CD14-positive monocyte (primary cell): ENCODE measurements at regions not wholly inside any gene's neighbourhood (a gene's known extent, or its start where the extent isn't known, plus 50 kb on each side); places are given as distances from the start of the nearest gene placed in this dataset.
A peak's percentile ranks its signal among the peaks of the same experiment; 100 is the strongest.

ENCODE experiments used
- DNase-seq, 3 donors: peaks; one replicate each; pipeline ENCODE4 v3.0.0-alpha.2; 2011 to 2022
- H2AFZ ChIP-seq: 2 replicates; pipeline ENCODE4 v1.6.0; 2012; ENCODE audit warnings: mild to moderate bottlenecking, low read depth, low read length, inconsistent platforms; ENCODE audit not compliant: insufficient read depth, poor library complexity, severe bottlenecking
- H3K27ac ChIP-seq, 2 donors: 1 replicate in 1 of 2; 2 replicates in 1 of 2; pipeline ENCODE4 v1.5.1; 2012 to 2013; ENCODE audit warnings: low read length in 2 of 2, control low read depth in 1 of 2, inconsistent platforms in 1 of 2, low read depth in 1 of 2, mild to moderate bottlenecking in 1 of 2
- H3K27me3 ChIP-seq, 2 donors: one replicate each; pipeline versions ENCODE4 v1.6.0 to v1.6.1; 2011 to 2013; ENCODE audit warnings: low read length in 2 of 2; ENCODE audit not compliant: control insufficient read depth in 2 of 2, insufficient read depth in 2 of 2
- H3K36me3 ChIP-seq, 2 donors: replicated peaks in 1 of 2; 1 replicate in 1 of 2; 2 replicates in 1 of 2; pipeline versions ENCODE4 v1.5.1 to v1.6.1; 2012 to 2013; ENCODE audit warnings: low read length in 2 of 2, control low read depth in 1 of 2, inconsistent platforms in 1 of 2, mild to moderate bottlenecking in 1 of 2; ENCODE audit not compliant: insufficient read depth in 2 of 2, control insufficient read depth in 1 of 2
- H3K4me1 ChIP-seq, 2 donors: 1 replicate in 1 of 2; 2 replicates in 1 of 2; pipeline versions ENCODE4 v1.5.1 to v1.6.1; 2012 to 2013; ENCODE audit warnings: low read length in 2 of 2, control low read depth in 1 of 2, inconsistent platforms in 1 of 2, mild to moderate bottlenecking in 1 of 2, moderate library complexity in 1 of 2; ENCODE audit not compliant: insufficient read depth in 2 of 2, control insufficient read depth in 1 of 2
- H3K4me2 ChIP-seq: replicated peaks from 2 replicates; pipeline ENCODE3; 2012; ENCODE audit warnings: low read length, moderate library complexity, mild to moderate bottlenecking; ENCODE audit not compliant: poor library complexity, severe bottlenecking; ENCODE audit errors: extremely low read depth
- H3K4me3 ChIP-seq, 3 experiments: fragments of 200-600 bp in 1 of 3; sonication (generic) in 1 of 3; replicated peaks in 1 of 3; 1 replicate in 2 of 3; 2 replicates in 1 of 3; pipeline ENCODE4 v1.5.1; 2011 to 2013; ENCODE audit warnings: low read length in 3 of 3, mild to moderate bottlenecking in 3 of 3, control low read depth in 2 of 3, low read depth in 2 of 3, inconsistent platforms in 1 of 3, moderate library complexity in 1 of 3
- H3K79me2 ChIP-seq: 2 replicates; pipeline ENCODE4 v1.6.0; 2012; ENCODE audit warnings: mild to moderate bottlenecking, control low read depth, inconsistent platforms, low read length, moderate library complexity; ENCODE audit not compliant: insufficient read depth
- H3K9ac ChIP-seq: 2 replicates; pipeline ENCODE4 v1.6.0; 2017; ENCODE audit warnings: low read length, mild to moderate bottlenecking; ENCODE audit not compliant: insufficient read depth, poor library complexity, severe bottlenecking
- H3K9me3 ChIP-seq, 2 donors: replicated peaks in 1 of 2; 1 replicate in 1 of 2; 2 replicates in 1 of 2; pipeline versions ENCODE4 v1.5.1 to v1.6.1; 2012 to 2013; ENCODE audit warnings: low read length in 2 of 2, control low read depth in 1 of 2; ENCODE audit not compliant: control insufficient read depth in 1 of 2, insufficient read depth in 1 of 2
- H4K20me1 ChIP-seq: 2 replicates; pipeline ENCODE4 v1.6.0; 2012; ENCODE audit warnings: mild to moderate bottlenecking, low read length, control low read depth, moderate library complexity; ENCODE audit not compliant: insufficient read depth
- H3K27ac Mint-ChIP-seq, 7 donors: one replicate each; pipeline ENCODE4 v1.8.0; 2020; ENCODE audit warnings: mild to moderate bottlenecking in 7 of 7, mixed read lengths in 7 of 7, moderate library complexity in 6 of 7, inconsistent platforms in 2 of 7
- H3K27me3 Mint-ChIP-seq, 3 donors: one replicate each; pipeline ENCODE4 v1.8.0; 2021 to 2022; ENCODE audit warnings: low read depth in 3 of 3, mild to moderate bottlenecking in 3 of 3, mixed read lengths in 3 of 3, moderate library complexity in 3 of 3, inconsistent platforms in 1 of 3
- H3K36me3 Mint-ChIP-seq, 2 donors: one replicate each; pipeline ENCODE4 v1.8.0; 2020; ENCODE audit warnings: mixed read lengths in 2 of 2, inconsistent platforms in 1 of 2, mild to moderate bottlenecking in 1 of 2
- H3K4me1 Mint-ChIP-seq: one replicate; pipeline ENCODE4 v1.8.0; 2020; ENCODE audit warnings: mild to moderate bottlenecking, mixed read lengths
- H3K4me3 Mint-ChIP-seq, 2 donors: one replicate each; pipeline ENCODE4 v1.8.0; 2020; ENCODE audit warnings: mild to moderate bottlenecking in 2 of 2, mixed read lengths in 2 of 2, moderate library complexity in 1 of 2
- H3K9me3 Mint-ChIP-seq, 7 donors: one replicate each; pipeline ENCODE4 v1.8.0; 2020 to 2022; ENCODE audit warnings: mixed read lengths in 7 of 7, mild to moderate bottlenecking in 6 of 7, moderate library complexity in 6 of 7, inconsistent platforms in 2 of 7
- CTCF ChIP-seq: fragments of 200-600 bp; IDR thresholded peaks from one replicate; pipeline ENCODE4 v1.8.0; 2022; ENCODE audit warnings: antibody characterized with exemption, mild to moderate bottlenecking
- WGBS: methylation state at CpG from one replicate; pipeline ENCODE4 v1.1.5; 2013; ENCODE audit warnings: missing lambda C conversion rate; ENCODE audit not compliant: insufficient coverage; 5-methylcytosine and 5-hydroxymethylcytosine counted together
- intact Hi-C, 2 donors: fragments of 100-400 bp; cut with micrococcal nuclease; formaldehyde crosslinking; loops; one replicate each; pipeline versions ENCODE4 v1.15.0 to v1.15.1; 2023

- H3K9me3 Mint-ChIP-seq = peaks cover 0 to 1% (median 0%) of the 10 kb centered on the region in 7 donors
These were observed 134.6 kb upstream of the ZEB2 start for GRCh38 chr2:144654523-144654922.

GRCh38 chr2:144650907-144651306 is 131.0 kb upstream of the ZEB2 start:
- Histone ChIP-seq H3K4me2 (no peak overlapping the region), H3K79me2 (no peaks in the 10 kb centered on the region), H3K4me1 (peaks cover 13 to 32% of the 10 kb centered on the region in 2 donors), H3K27me3 (no peaks in the 10 kb centered on the region), H3K9me3 (no peaks in the 10 kb centered on the region), H3K9ac (no peak overlapping the region), H4K20me1 (no peaks in the 10 kb centered on the region), H3K27ac (no peak overlapping the region), H2AFZ (no peak overlapping the region), H3K36me3 (no peaks in the 10 kb centered on the region), H3K4me3 (no peak overlapping the region)
- intact Hi-C loops = loop anchor here in 1 of 2 donors (10.0 kb wide), 1 partner anchor 46 kb away; no protein-coding TSS in a partner anchor
- Mint-ChIP-seq H3K4me3 (no peak overlapping the region), H3K27ac (no peak overlapping the region), H3K4me1 (peaks cover 21% of the 10 kb centered on the region), H3K27me3 (no peaks in the 10 kb centered on the region), H3K9me3 (peaks cover 0 to 4% (median 1%) of the 10 kb centered on the region in 7 donors), H3K36me3 (peaks cover 2 to 3% of the 10 kb centered on the region in 2 donors)
- WGBS = 100% methylated on average over 4 of the region's 6 CpGs
- TF ChIP-seq CTCF = no peak
- no peak for DNase-seq

More at GRCh38 chr2:144654523-144654922, 134.6 kb upstream of the ZEB2 start:
- Mint-ChIP-seq H3K4me1 (peaks cover 25% of the 10 kb centered on the region), H3K27me3 (no peaks in the 10 kb centered on the region), H3K4me3 (peak overlapping the region in 1 of 2 donors; percentile 5), H3K27ac (peak overlapping the region; percentile 72 to 90 (median 86)), H3K36me3 (peaks cover 0 to 2% of the 10 kb centered on the region in 2 donors)
- DNase-seq = no peak
- H2AFZ ChIP-seq = peak overlapping the region; percentile 77
- no peaks in the 10 kb centered on the region for H3K79me2 ChIP-seq
- H3K27me3 ChIP-seq = no peaks in the 10 kb centered on the region
- TF ChIP-seq CTCF = no peak
- H3K9me3 ChIP-seq = no peaks in the 10 kb centered on the region
- peak overlapping the region; percentile 11 for H3K4me2 ChIP-seq
- no peak overlapping the region for H3K9ac ChIP-seq
- 0% methylated on average over 1 of the region's 3 CpGs for WGBS
- intact Hi-C loops = loop anchor here in 1 of 2 donors (10.0 kb wide), 1 partner anchor 50 kb away; no protein-coding TSS in a partner anchor
- H3K4me3 ChIP-seq = peak overlapping the region in 1 of 3 experiments; percentile 15
- H4K20me1 ChIP-seq = no peaks in the 10 kb centered on the region
- peak overlapping the region in 1 of 2 donors; percentile 74 for H3K27ac ChIP-seq
- peaks cover 18 to 32% of the 10 kb centered on the region in 2 donors for H3K4me1 ChIP-seq
- no peaks in the 10 kb centered on the region for H3K36me3 ChIP-seq
